Renal cortex interstitium (tissue), 11 donors: ENCODE measurements at regions not wholly inside any gene's neighbourhood (a gene's known extent, or its start where the extent isn't known, plus 50 kb on each side); places are given as distances from the start of the nearest gene placed in this dataset.

Experiments used
- DNase-seq, 11 donors: peaks; one replicate each; pipeline ENCODE4 v3.0.0-alpha.2; 2013; ENCODE audit warnings: low read depth in 9 of 11, low spot score in 4 of 11; ENCODE audit errors: extremely low read depth in 1 of 11

- no peak for DNase-seq
Observed at GRCh38 chr4:74632634-74633033, 161.7 kb downstream of the BTC start.

- DNase-seq = no peak
Observed at GRCh38 chr4:74635074-74635473, 159.2 kb downstream of the BTC start.

GRCh38 chr4:74635490-74636123, 158.7 kb downstream of the BTC start:
- no peak for DNase-seq

GRCh38 chr4:74638001-74638400, 156.3 kb downstream of the BTC start:
- no peak for DNase-seq

- DNase-seq = no peak
Observed at GRCh38 chr4:74638689-74639088, 155.6 kb downstream of the BTC start.

GRCh38 chr4:74640111-74640903, 154.0 kb downstream of the BTC start:
- peak in 10 of 11 donors; percentile 21 to 55 (median 40) for DNase-seq

- no peak for DNase-seq
Observed at GRCh38 chr4:74642006-74642405, 152.3 kb downstream of the BTC start.

- DNase-seq = no peak
Observed at GRCh38 chr4:74649193-74649592, 145.1 kb downstream of the BTC start.

GRCh38 chr4:74651198-74651597, 143.1 kb downstream of the BTC start:
- DNase-seq = no peak

- no peak for DNase-seq
Observed at GRCh38 chr4:74653331-74654229, 140.7 kb downstream of the BTC start.

- no peak for DNase-seq
Observed at GRCh38 chr4:74654230-74654681, 140.1 kb downstream of the BTC start.

- no peak for DNase-seq
Observed at GRCh38 chr4:74656596-74656995, 137.7 kb downstream of the BTC start.

GRCh38 chr4:74658116-74658515, 136.2 kb downstream of the BTC start:
- DNase-seq = no peak

GRCh38 chr4:74659576-74660411, 134.5 kb downstream of the BTC start:
- no peak for DNase-seq

GRCh38 chr4:74660866-74661265, 133.5 kb downstream of the BTC start:
- no peak for DNase-seq

- DNase-seq = no peak
Observed at GRCh38 chr4:74661427-74662201, 132.7 kb downstream of the BTC start.

GRCh38 chr4:74663631-74664030, 130.7 kb downstream of the BTC start:
- DNase-seq = no peak

GRCh38 chr4:74665346-74665745, 129.0 kb downstream of the BTC start:
- no peak for DNase-seq
